DOHH2 (cell line): ENCODE measurements at regions not wholly inside any gene's neighbourhood (a gene's known extent, or its start where the extent isn't known, plus 50 kb on each side); places are given as distances from the start of the nearest gene placed in this dataset.

Experiments
- H3F3A ChIP-seq: fragments of 200-600 bp; sonication (generic), shearing (Covaris generic); 2 replicates; pipeline ENCODE4 v1.6.0; 2016; ENCODE audit warnings: antibody characterized with exemption, mild to moderate bottlenecking; ENCODE audit not compliant: control insufficient read depth, insufficient read depth
- H3K27ac ChIP-seq: fragments of 200-600 bp; sonication (generic); 2 replicates; pipeline ENCODE4 v1.5.1; 2014; ENCODE audit warnings: low read depth, mild to moderate bottlenecking, low read length, moderate library complexity
- H3K27me3 ChIP-seq: fragments of 200-600 bp; sonication (generic); 2 replicates; pipeline ENCODE4 v1.6.1; 2014; ENCODE audit warnings: mild to moderate bottlenecking, low read length, mixed read lengths; ENCODE audit not compliant: control insufficient read depth
- H3K36me3 ChIP-seq: fragments of 200-600 bp; sonication (generic); 2 replicates; pipeline ENCODE4 v1.6.1; 2014; ENCODE audit warnings: mild to moderate bottlenecking, low read length, moderate library complexity, mixed read lengths; ENCODE audit not compliant: control insufficient read depth
- H3K4me1 ChIP-seq: fragments of 200-600 bp; sonication (generic); 2 replicates; pipeline ENCODE4 v1.6.1; 2014; ENCODE audit warnings: mild to moderate bottlenecking, low read length, mixed read lengths; ENCODE audit not compliant: control insufficient read depth
- H3K4me2 ChIP-seq: fragments of 200-600 bp; sonication (generic); 2 replicates; pipeline ENCODE4 v1.6.0; 2014; ENCODE audit warnings: mild to moderate bottlenecking, low read length, moderate library complexity
- H3K4me3 ChIP-seq: fragments of 200-600 bp; sonication (generic); 2 replicates; pipeline ENCODE4 v1.5.1; 2014; ENCODE audit warnings: mild to moderate bottlenecking, low read length, mixed read lengths
- H3K79me2 ChIP-seq: fragments of 200-600 bp; sonication (generic); 2 replicates; pipeline ENCODE4 v1.6.1; 2014; ENCODE audit warnings: mild to moderate bottlenecking, low read length, mixed read lengths; ENCODE audit not compliant: control insufficient read depth
- H3K9me2 ChIP-seq: fragments of 200-600 bp; sonication (generic); replicated peaks from 2 replicates; pipeline ENCODE4 v1.6.1; 2014; ENCODE audit warnings: mild to moderate bottlenecking, low read length, mixed read lengths; ENCODE audit not compliant: control insufficient read depth
- H3K9me3 ChIP-seq: fragments of 200-600 bp; sonication (generic); 2 replicates; pipeline ENCODE4 v1.6.1; 2014; ENCODE audit warnings: antibody characterized with exemption, low read length, mixed read lengths; ENCODE audit not compliant: control insufficient read depth, insufficient read depth
- H4K20me1 ChIP-seq: fragments of 200-600 bp; sonication (generic); 2 replicates; pipeline ENCODE4 v1.6.0; 2014; ENCODE audit warnings: low read depth, mild to moderate bottlenecking, antibody characterized with exemption, low read length, moderate library complexity; ENCODE audit not compliant: control insufficient read depth, insufficient read depth
- EZH2phosphoT487 ChIP-seq: fragments of 200-600 bp; sonication (generic); IDR thresholded peaks from 2 replicates; pipeline ENCODE4 v1.6.1; 2017; ENCODE audit warnings: borderline replicate concordance, mild to moderate bottlenecking, antibody characterized with exemption, low read length, moderate library complexity, mixed read lengths
- TF ChIP-seq, protein P1 (sequence below): fragments of 200-600 bp; sonication (generic); IDR thresholded peaks from one replicate; pipeline ENCODE4 v1.5.1; 2014; ENCODE audit warnings: antibody characterized with exemption, mild to moderate bottlenecking, low read depth, low read length; ENCODE audit not compliant: poor library complexity, severe bottlenecking

DNA sequence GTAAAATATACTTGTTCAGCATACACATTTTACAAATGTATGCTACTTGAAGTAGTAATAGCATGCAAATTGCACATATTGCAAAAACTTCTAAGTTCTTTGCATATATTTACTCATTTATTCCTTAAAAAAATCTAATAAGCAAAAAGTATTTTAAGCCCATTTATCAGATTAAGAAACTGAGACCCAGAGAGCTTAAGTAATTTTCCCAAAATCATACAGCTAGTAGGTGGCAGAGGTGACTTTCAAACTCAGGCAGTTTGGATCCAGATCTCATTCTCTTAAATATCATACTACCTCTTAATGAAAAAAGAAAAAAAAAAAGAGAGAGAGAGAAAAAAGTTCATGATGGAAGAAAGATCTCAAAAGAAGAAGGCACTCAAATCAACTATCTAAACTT lies 157.9 kb downstream of the RPS12 start:
- H3K9me2 ChIP-seq, result no peaks in the 10 kb centered on the region
- H3K4me2 ChIP-seq, result no peak overlapping the region
- H3K79me2 ChIP-seq, result no peaks in the 10 kb centered on the region
- H3K27me3 ChIP-seq, result no peaks in the 10 kb centered on the region
- TF ChIP-seq, protein P1, sequence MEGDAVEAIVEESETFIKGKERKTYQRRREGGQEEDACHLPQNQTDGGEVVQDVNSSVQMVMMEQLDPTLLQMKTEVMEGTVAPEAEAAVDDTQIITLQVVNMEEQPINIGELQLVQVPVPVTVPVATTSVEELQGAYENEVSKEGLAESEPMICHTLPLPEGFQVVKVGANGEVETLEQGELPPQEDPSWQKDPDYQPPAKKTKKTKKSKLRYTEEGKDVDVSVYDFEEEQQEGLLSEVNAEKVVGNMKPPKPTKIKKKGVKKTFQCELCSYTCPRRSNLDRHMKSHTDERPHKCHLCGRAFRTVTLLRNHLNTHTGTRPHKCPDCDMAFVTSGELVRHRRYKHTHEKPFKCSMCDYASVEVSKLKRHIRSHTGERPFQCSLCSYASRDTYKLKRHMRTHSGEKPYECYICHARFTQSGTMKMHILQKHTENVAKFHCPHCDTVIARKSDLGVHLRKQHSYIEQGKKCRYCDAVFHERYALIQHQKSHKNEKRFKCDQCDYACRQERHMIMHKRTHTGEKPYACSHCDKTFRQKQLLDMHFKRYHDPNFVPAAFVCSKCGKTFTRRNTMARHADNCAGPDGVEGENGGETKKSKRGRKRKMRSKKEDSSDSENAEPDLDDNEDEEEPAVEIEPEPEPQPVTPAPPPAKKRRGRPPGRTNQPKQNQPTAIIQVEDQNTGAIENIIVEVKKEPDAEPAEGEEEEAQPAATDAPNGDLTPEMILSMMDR, result no peak
- no peak for TF ChIP-seq EZH2phosphoT487
- H3K36me3 ChIP-seq, result no peaks in the 10 kb centered on the region
- H3K27ac ChIP-seq, result no peak overlapping the region
- H3K4me3 ChIP-seq, result no peak overlapping the region
- H4K20me1 ChIP-seq, result no peaks in the 10 kb centered on the region
- no peaks in the 10 kb centered on the region for H3F3A ChIP-seq
- H3K4me1 ChIP-seq, result no peaks in the 10 kb centered on the region
- H3K9me3 ChIP-seq, result no peaks in the 10 kb centered on the region

DNA sequence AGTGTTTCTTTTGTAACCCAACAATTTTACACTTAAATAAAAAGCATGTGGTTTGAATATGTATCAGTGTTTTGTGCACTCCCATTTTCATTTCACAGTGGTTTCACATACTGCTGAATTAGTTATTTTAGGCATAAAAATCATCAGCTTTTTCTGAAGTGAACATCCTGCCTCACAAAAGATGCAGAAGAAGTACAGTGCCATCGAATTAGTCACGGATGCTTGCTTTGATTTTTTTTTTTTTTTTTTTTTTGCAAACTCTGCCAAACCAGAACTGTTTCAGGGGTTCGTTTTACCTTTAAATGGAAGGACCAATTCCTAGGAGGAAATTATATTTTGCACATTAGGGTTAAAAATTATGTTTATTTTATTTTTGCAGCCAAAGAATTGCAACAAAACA lies 158.6 kb downstream of the RPS12 start:
- TF ChIP-seq, protein P1, result no peak
- TF ChIP-seq EZH2phosphoT487, result no peak
- Histone ChIP-seq H3K4me1 (no peaks in the 10 kb centered on the region), H3K9me3 (no peaks in the 10 kb centered on the region), H3K4me3 (no peak overlapping the region), H3K9me2 (no peaks in the 10 kb centered on the region), H3K79me2 (no peaks in the 10 kb centered on the region), H3K27ac (no peak overlapping the region), H3K36me3 (no peaks in the 10 kb centered on the region), H3K27me3 (no peaks in the 10 kb centered on the region), H3F3A (no peaks in the 10 kb centered on the region), H4K20me1 (no peaks in the 10 kb centered on the region), H3K4me2 (no peak overlapping the region)

DNA sequence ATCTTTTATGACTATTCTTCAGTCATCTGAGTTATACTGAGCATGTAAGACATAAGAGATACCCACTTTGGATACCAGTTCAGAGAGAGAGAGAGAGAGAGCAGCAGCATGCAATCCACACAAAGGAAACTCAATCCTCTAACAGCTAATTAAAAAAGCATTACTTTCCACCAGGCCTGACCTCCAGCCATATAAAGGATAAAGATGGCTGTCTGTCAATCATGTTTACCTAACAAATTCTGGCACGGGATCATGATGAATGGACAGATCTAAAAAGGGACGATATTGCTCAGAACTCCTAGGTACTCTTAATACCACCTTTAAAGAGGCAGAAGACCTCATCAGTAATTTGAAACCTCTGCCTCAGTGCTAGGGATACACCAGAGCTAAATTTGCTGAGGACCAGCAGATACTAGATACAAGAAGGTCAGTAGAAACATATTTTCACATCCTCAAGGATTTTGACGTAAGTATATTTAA lies 159.2 kb downstream of the RPS12 start:
- Histone ChIP-seq H3K4me2 (no peak overlapping the region), H3K4me3 (no peak overlapping the region), H3K9me3 (no peaks in the 10 kb centered on the region), H3K4me1 (no peaks in the 10 kb centered on the region), H4K20me1 (no peaks in the 10 kb centered on the region), H3K27me3 (peaks cover 1% of the 10 kb centered on the region; the same call in 1 of the 2 replicates), H3K79me2 (no peaks in the 10 kb centered on the region), H3K9me2 (no peaks in the 10 kb centered on the region), H3F3A (no peaks in the 10 kb centered on the region), H3K27ac (no peak overlapping the region), H3K36me3 (no peaks in the 10 kb centered on the region)
- TF ChIP-seq, protein P1, result no peak
- TF ChIP-seq EZH2phosphoT487, result no peak

DNA sequence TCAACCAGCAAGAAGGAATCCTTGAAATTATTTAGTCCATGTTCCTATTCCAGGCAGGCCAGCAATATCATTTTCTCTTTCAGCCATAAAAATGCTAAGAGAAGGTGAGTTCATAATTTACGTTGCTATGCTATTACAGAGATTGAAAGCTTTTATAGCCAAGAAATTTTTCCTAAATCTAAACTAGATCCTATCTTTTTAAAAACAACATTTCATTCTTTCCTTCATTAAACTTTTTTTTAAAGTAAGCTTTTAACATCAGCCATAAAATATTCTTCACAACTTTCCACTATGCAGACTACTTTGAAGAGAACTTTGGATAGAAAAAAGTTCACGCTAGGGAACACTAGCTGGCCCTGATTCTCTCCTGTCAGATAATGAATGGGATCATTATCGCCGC lies 159.8 kb downstream of the RPS12 start:
- no peaks in the 10 kb centered on the region for H3K4me1 ChIP-seq
- H3K9me3 ChIP-seq, result no peaks in the 10 kb centered on the region
- H3F3A ChIP-seq, result no peaks in the 10 kb centered on the region
- H3K36me3 ChIP-seq, result no peaks in the 10 kb centered on the region
- no peak for TF ChIP-seq EZH2phosphoT487
- TF ChIP-seq, protein P1, result no peak
- no peak overlapping the region for H3K27ac ChIP-seq
- no peaks in the 10 kb centered on the region for H3K79me2 ChIP-seq
- H3K4me3 ChIP-seq, result no peak overlapping the region
- H3K4me2 ChIP-seq, result no peak overlapping the region
- H4K20me1 ChIP-seq, result no peaks in the 10 kb centered on the region
- H3K9me2 ChIP-seq, result no peaks in the 10 kb centered on the region
- H3K27me3 ChIP-seq, result peaks cover 2% of the 10 kb centered on the region; the same call in 1 of the 2 replicates
